Lung (tissue), 11 donors: ENCODE measurements at regions not wholly inside any gene's neighbourhood (a gene's known extent, or its start where the extent isn't known, plus 50 kb on each side); places are given as distances from the start of the nearest gene placed in this dataset.
A peak's percentile ranks its signal among the peaks of the same experiment; 100 is the strongest.

Source experiments
- ATAC-seq: fragments of 200-7000 bp; cut with Tn5 transposase; one replicate; pipeline ENCODE4 v1.9.1; 2020; ENCODE audit warnings: moderate number of reproducible peaks; ENCODE audit not compliant: insufficient read depth, low FRiP score
- DNase-seq, 3 donors: peaks; one replicate each; pipeline ENCODE4 v3.0.0-alpha.2; 2013 to 2017
- H3K27ac ChIP-seq, 2 donors: one replicate each; pipeline ENCODE4 v1.5.1; 2013; ENCODE audit warnings: mild to moderate bottlenecking in 2 of 2, moderate library complexity in 2 of 2, control low read depth in 1 of 2, inconsistent platforms in 1 of 2, low read depth in 1 of 2, low read length in 1 of 2
- H3K27me3 ChIP-seq, 3 donors: one replicate each; pipeline ENCODE4 v1.5.1; 2013; ENCODE audit warnings: low read length in 2 of 3; ENCODE audit not compliant: control insufficient read depth in 3 of 3, insufficient read depth in 3 of 3
- H3K36me3 ChIP-seq, 4 donors: one replicate each; pipeline ENCODE4 v1.5.1; 2013; ENCODE audit warnings: low read length in 4 of 4, mild to moderate bottlenecking in 1 of 4, moderate library complexity in 1 of 4; ENCODE audit not compliant: control insufficient read depth in 4 of 4, insufficient read depth in 4 of 4
- H3K4me1 ChIP-seq, 5 donors: one replicate each; pipeline ENCODE4 v1.5.1; 2013; ENCODE audit warnings: low read length in 5 of 5, mild to moderate bottlenecking in 2 of 5, moderate library complexity in 1 of 5; ENCODE audit not compliant: control insufficient read depth in 5 of 5, insufficient read depth in 5 of 5
- H3K4me3 ChIP-seq: one replicate; pipeline ENCODE4 v1.5.1; 2013; ENCODE audit warnings: mild to moderate bottlenecking, control low read depth, moderate library complexity
- H3K9ac ChIP-seq, 2 donors: one replicate each; pipeline ENCODE4 v1.5.1; 2013; ENCODE audit warnings: low read length in 2 of 2, control low read depth in 1 of 2; ENCODE audit not compliant: insufficient read depth in 1 of 2
- H3K9me3 ChIP-seq, 4 donors: one replicate each; pipeline ENCODE4 v1.5.1; 2013; ENCODE audit warnings: low read length in 3 of 4, mild to moderate bottlenecking in 1 of 4, moderate library complexity in 1 of 4; ENCODE audit not compliant: control insufficient read depth in 4 of 4, insufficient read depth in 3 of 4
- CTCF ChIP-seq: IDR thresholded peaks from 2 replicates; pipeline ENCODE4 v1.5.1; 2012; ENCODE audit warnings: mild to moderate bottlenecking; ENCODE audit errors: control extremely low read depth, extremely low read depth
- WGBS, 2 donors: extraction: QIAGEN DNeasy Blood & Tissue Kit; methylation state at CpG; one replicate each; pipeline ENCODE4 v1.1.7; 2013; 5-methylcytosine and 5-hydroxymethylcytosine counted together
- donor health status: control.
- donor health status: control.
- donor health status: Bipolar disorder and iron deficiency.
- donor health status: healthy.
- donor health status: DM: yes; HTN: yes; CAD: no.

GRCh38 chr1:181255270-181255929, 166.9 kb downstream of the IER5 start:
- 52 to 74% methylated on average over 2 of the region's 2 CpGs for WGBS, 2 donors
- peaks cover 0 to 2% (median 0%) of the 10 kb centered on the region in 5 donors for H3K4me1 ChIP-seq
- DNase-seq (peak in 1 of 3 donors; percentile 8), ATAC-seq (peak; percentile 53)
- TF ChIP-seq CTCF: no peak
- H3K9ac ChIP-seq: no peak overlapping the region
- H3K4me3 ChIP-seq: no peak overlapping the region
- H3K9me3 ChIP-seq: peaks cover 0 to 4% (median 0%) of the 10 kb centered on the region in 4 donors
- H3K36me3 ChIP-seq: no peaks in the 10 kb centered on the region
- H3K27ac ChIP-seq: no peak overlapping the region
- H3K27me3 ChIP-seq: peaks cover 0 to 5% (median 0%) of the 10 kb centered on the region in 3 donors

- no peak overlapping the region for H3K9ac ChIP-seq
- peaks cover 0 to 5% (median 0%) of the 10 kb centered on the region in 3 donors for H3K27me3 ChIP-seq
- TF ChIP-seq CTCF: no peak
- H3K27ac ChIP-seq: no peak overlapping the region
- WGBS, 2 donors: 68 to 70% methylated on average over 5 of the region's 5 CpGs
- H3K9me3 ChIP-seq: peaks cover 0 to 4% (median 0%) of the 10 kb centered on the region in 4 donors
- no peaks in the 10 kb centered on the region for H3K36me3 ChIP-seq
- ATAC-seq: no peak
- no peak overlapping the region for H3K4me3 ChIP-seq
- DNase-seq: no peak
- H3K4me1 ChIP-seq: no peaks in the 10 kb centered on the region
Measured at GRCh38 chr1:181257117-181257516, 168.6 kb downstream of the IER5 start.

GRCh38 chr1:181259026-181259745, 170.7 kb downstream of the IER5 start:
- no peak overlapping the region for H3K27ac ChIP-seq
- no peak overlapping the region for H3K4me3 ChIP-seq
- no peaks in the 10 kb centered on the region for H3K36me3 ChIP-seq
- DNase-seq (no peak), ATAC-seq (no peak)
- TF ChIP-seq CTCF: no peak
- peaks cover 0 to 5% (median 0%) of the 10 kb centered on the region in 3 donors for H3K27me3 ChIP-seq
- H3K4me1 ChIP-seq: no peaks in the 10 kb centered on the region
- H3K9ac ChIP-seq: no peak overlapping the region
- 69 to 72% methylated on average over 5 of the region's 5 CpGs for WGBS, 2 donors
- H3K9me3 ChIP-seq: peaks cover 0 to 4% (median 0%) of the 10 kb centered on the region in 4 donors
